Right lobe of liver (tissue), 4 donors: ENCODE measurements at regions not wholly inside any gene's neighbourhood (a gene's known extent, or its start where the extent isn't known, plus 50 kb on each side); places are given as distances from the start of the nearest gene placed in this dataset.

Experiments used
- POLR2A ChIP-seq: fragments of 450-650 bp; IDR thresholded peaks from one replicate; pipeline ENCODE4 v1.6.1; 2017; ENCODE audit warnings: antibody characterized with exemption, mild to moderate bottlenecking
- TF ChIP-seq, protein P1 (sequence below), 4 donors: fragments of 200-600 bp in 3 of 4; fragments of 450-650 bp in 1 of 4; IDR thresholded peaks; one replicate each; pipeline versions ENCODE4 v1.5.1 to v1.8.0; 2016 to 2022; ENCODE audit warnings: antibody characterized with exemption in 4 of 4, mild to moderate bottlenecking in 2 of 4
- donor health status: DM: no; HTN: no; CAD: no.
- donor health status: DM: no; HTN: no; CAD: no.
- donor health status: DM: no; HTN: yes; CAD: no.

DNA sequence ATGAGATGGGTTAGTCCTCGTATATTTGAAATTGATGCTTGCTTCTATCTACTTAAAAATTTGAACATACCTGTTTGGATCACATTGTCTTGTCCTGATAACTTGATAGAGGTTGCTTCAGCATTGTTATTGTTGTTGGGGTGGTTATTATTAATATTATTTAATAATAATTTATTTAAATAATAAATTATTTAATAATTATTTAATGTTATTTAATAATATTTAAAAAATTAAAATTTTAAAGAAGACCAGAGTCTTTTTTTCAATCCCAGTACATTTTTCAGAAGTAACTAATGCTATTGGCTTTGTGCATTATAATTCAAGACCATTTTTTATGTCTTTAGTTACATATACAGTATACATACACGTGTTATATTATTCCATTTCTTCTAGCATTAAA lies 116.6 kb upstream of the DUSP22 start:
- TF ChIP-seq, protein P1, sequence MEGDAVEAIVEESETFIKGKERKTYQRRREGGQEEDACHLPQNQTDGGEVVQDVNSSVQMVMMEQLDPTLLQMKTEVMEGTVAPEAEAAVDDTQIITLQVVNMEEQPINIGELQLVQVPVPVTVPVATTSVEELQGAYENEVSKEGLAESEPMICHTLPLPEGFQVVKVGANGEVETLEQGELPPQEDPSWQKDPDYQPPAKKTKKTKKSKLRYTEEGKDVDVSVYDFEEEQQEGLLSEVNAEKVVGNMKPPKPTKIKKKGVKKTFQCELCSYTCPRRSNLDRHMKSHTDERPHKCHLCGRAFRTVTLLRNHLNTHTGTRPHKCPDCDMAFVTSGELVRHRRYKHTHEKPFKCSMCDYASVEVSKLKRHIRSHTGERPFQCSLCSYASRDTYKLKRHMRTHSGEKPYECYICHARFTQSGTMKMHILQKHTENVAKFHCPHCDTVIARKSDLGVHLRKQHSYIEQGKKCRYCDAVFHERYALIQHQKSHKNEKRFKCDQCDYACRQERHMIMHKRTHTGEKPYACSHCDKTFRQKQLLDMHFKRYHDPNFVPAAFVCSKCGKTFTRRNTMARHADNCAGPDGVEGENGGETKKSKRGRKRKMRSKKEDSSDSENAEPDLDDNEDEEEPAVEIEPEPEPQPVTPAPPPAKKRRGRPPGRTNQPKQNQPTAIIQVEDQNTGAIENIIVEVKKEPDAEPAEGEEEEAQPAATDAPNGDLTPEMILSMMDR (IDR thresholded peaks at IDR 0.05): no peak
- TF ChIP-seq POLR2A: no peak
